DOHH2 (cell line): ENCODE measurements at regions not wholly inside any gene's neighbourhood (a gene's known extent, or its start where the extent isn't known, plus 50 kb on each side); places are given as distances from the start of the nearest gene placed in this dataset.

Experiments
- CTCF ChIP-seq: fragments of 200-600 bp; sonication (generic); IDR thresholded peaks from one replicate; pipeline ENCODE4 v1.5.1; 2014; ENCODE audit warnings: antibody characterized with exemption, mild to moderate bottlenecking, low read depth, low read length; ENCODE audit not compliant: poor library complexity, severe bottlenecking
- EZH2phosphoT487 ChIP-seq: fragments of 200-600 bp; sonication (generic); IDR thresholded peaks from 2 replicates; pipeline ENCODE4 v1.6.1; 2017; ENCODE audit warnings: borderline replicate concordance, mild to moderate bottlenecking, antibody characterized with exemption, low read length, moderate library complexity, mixed read lengths

- TF ChIP-seq CTCF (no peak), EZH2phosphoT487 (no peak)
Measured at GRCh38 chr6:8659404-8660189, 224.3 kb upstream of the SLC35B3 start.
